ENCODE measurements at regions not wholly inside any gene's neighbourhood (a gene's known extent, or its start where the extent isn't known, plus 50 kb on each side); places are given as distances from the start of the nearest gene placed in this dataset.

GRCh38 chr2:17422061-17422460 is 96.2 kb downstream of the RAD51AP2 start:
- TF ChIP-seq CTCF (IDR thresholded peaks at IDR 0.05; ENCODE audit: insufficient read depth, low read depth, low read length), result no peak
- no peaks in the 10 kb centered on the region for H3K27me3 ChIP-seq (ENCODE audit: control insufficient read depth, insufficient read depth, low read length)
- ChIA-PET CTCF (no interaction called here), POLR2A (no interaction called here)
- no peak for DNase-seq (ENCODE audit: low read depth)
- H3K4me3 ChIP-seq (ENCODE audit: low read depth, low read length), result no peak overlapping the region
- no peaks in the 10 kb centered on the region for H3K36me3 ChIP-seq (ENCODE audit: control insufficient read depth, insufficient read depth, low read length)

- TF ChIP-seq CTCF (IDR thresholded peaks at IDR 0.05; ENCODE audit: insufficient read depth, low read depth, low read length), result no peak
- Histone ChIP-seq H3K27me3 (ENCODE audit: control insufficient read depth, insufficient read depth, low read length) (no peaks in the 10 kb centered on the region), H3K4me3 (ENCODE audit: low read depth, low read length) (no peak overlapping the region), H3K36me3 (ENCODE audit: control insufficient read depth, insufficient read depth, low read length) (no peaks in the 10 kb centered on the region)
- no peak for DNase-seq (ENCODE audit: low read depth)
- CTCF ChIA-PET, result no interaction called here
- POLR2A ChIA-PET, result interaction anchor here (0.9 kb wide), 1 partner anchor 13 kb away, joined by 3 read pairs; no protein-coding TSS in a partner anchor
Measured at GRCh38 chr2:17416884-17417391, 101.3 kb downstream of the RAD51AP2 start.

- H3K36me3 ChIP-seq (ENCODE audit: control insufficient read depth, insufficient read depth, low read length), result no peaks in the 10 kb centered on the region
- DNase-seq (ENCODE audit: low read depth), result no peak
- no peaks in the 10 kb centered on the region for H3K27me3 ChIP-seq (ENCODE audit: control insufficient read depth, insufficient read depth, low read length)
- CTCF ChIA-PET, result no interaction called here
- no peak overlapping the region for H3K4me3 ChIP-seq (ENCODE audit: low read depth, low read length)
- POLR2A ChIA-PET, result no interaction called here
- TF ChIP-seq CTCF (IDR thresholded peaks at IDR 0.05; ENCODE audit: insufficient read depth, low read depth, low read length), result no peak
Measured at GRCh38 chr2:17413036-17413435, 105.2 kb downstream of the RAD51AP2 start.

- no peak for TF ChIP-seq CTCF (IDR thresholded peaks at IDR 0.05; ENCODE audit: insufficient read depth, low read depth, low read length)
- DNase-seq (ENCODE audit: low read depth), result no peak
- H3K27me3 ChIP-seq (ENCODE audit: control insufficient read depth, insufficient read depth, low read length), result no peaks in the 10 kb centered on the region
- no peaks in the 10 kb centered on the region for H3K36me3 ChIP-seq (ENCODE audit: control insufficient read depth, insufficient read depth, low read length)
- ChIA-PET POLR2A (no interaction called here), CTCF (no interaction called here)
- no peak overlapping the region for H3K4me3 ChIP-seq (ENCODE audit: low read depth, low read length)
Measured at GRCh38 chr2:17401096-17401495, 117.1 kb downstream of the RAD51AP2 start.

GRCh38 chr2:17398770-17399169 is 119.5 kb downstream of the RAD51AP2 start:
- no peak for DNase-seq (ENCODE audit: low read depth)
- no peak for TF ChIP-seq CTCF (IDR thresholded peaks at IDR 0.05; ENCODE audit: insufficient read depth, low read depth, low read length)
- no peaks in the 10 kb centered on the region for H3K27me3 ChIP-seq (ENCODE audit: control insufficient read depth, insufficient read depth, low read length)
- ChIA-PET CTCF (no interaction called here), POLR2A (no interaction called here)
- H3K4me3 ChIP-seq (ENCODE audit: low read depth, low read length), result no peak overlapping the region
- no peaks in the 10 kb centered on the region for H3K36me3 ChIP-seq (ENCODE audit: control insufficient read depth, insufficient read depth, low read length)

Data from BJ (cell line).